CD4-positive, alpha-beta T cell (primary cell): ENCODE measurements at regions not wholly inside any gene's neighbourhood (a gene's known extent, or its start where the extent isn't known, plus 50 kb on each side); places are given as distances from the start of the nearest gene placed in this dataset.

ENCODE experiments used
- ATAC-seq: fragments of 200-7000 bp; cut with Tn5 transposase; one replicate; pipeline ENCODE4 v1.10.0; 2022; ENCODE audit warnings: mild to moderate bottlenecking; ENCODE audit not compliant: poor library complexity
- CTCF ChIA-PET: fragments of 350-600 bp; sonication (Branson Sonifier 250); formaldehyde crosslinking; loops from one replicate; lab custom pipeline; 2021; ENCODE audit warnings: antibody characterized with exemption, inconsistent platforms; lab: Charles Lee
- POLR2A ChIA-PET: fragments of 350-600 bp; sonication (Branson Sonifier 250); formaldehyde crosslinking; loops from one replicate; lab custom pipeline; 2021; ENCODE audit warnings: antibody characterized with exemption, inconsistent platforms; lab: Charles Lee
- DNase-seq, 14 experiments: peaks; one replicate each; pipeline ENCODE4 v3.0.0-alpha.2; 2013 to 2020; ENCODE audit warnings: mixed read lengths in 2 of 14
- H3K27ac ChIP-seq, 2 donors: one replicate each; pipeline versions ENCODE4 v1.5.1 to v1.7.0; 2013; ENCODE audit warnings: low read length in 2 of 2, low read depth in 1 of 2, mild to moderate bottlenecking in 1 of 2
- H3K27me3 ChIP-seq, 2 experiments: 1 replicate in 1 of 2; 2 replicates in 1 of 2; pipeline versions ENCODE4 v1.6.1 to v1.7.0; 2013; ENCODE audit warnings: low read length in 2 of 2, control low read depth in 1 of 2, mild to moderate bottlenecking in 1 of 2, moderate library complexity in 1 of 2; ENCODE audit not compliant: insufficient read depth in 2 of 2, control insufficient read depth in 1 of 2
- H3K36me3 ChIP-seq: one replicate; pipeline ENCODE4 v1.6.1; 2013; ENCODE audit warnings: low read length, control low read depth; ENCODE audit not compliant: insufficient read depth
- H3K4me1 ChIP-seq: one replicate; pipeline ENCODE4 v1.6.1; 2013; ENCODE audit warnings: low read length, control low read depth; ENCODE audit not compliant: insufficient read depth
- H3K4me3 ChIP-seq: one replicate; pipeline ENCODE4 v1.5.1; 2013; ENCODE audit warnings: mild to moderate bottlenecking, low read length, moderate library complexity
- H3K9me3 ChIP-seq, 2 experiments: 1 replicate in 1 of 2; 2 replicates in 1 of 2; pipeline versions ENCODE4 v1.6.1 to v1.7.0; 2013; ENCODE audit warnings: low read length in 2 of 2, mild to moderate bottlenecking in 2 of 2, control low read depth in 1 of 2, moderate library complexity in 1 of 2; ENCODE audit not compliant: control insufficient read depth in 1 of 2, insufficient read depth in 1 of 2
- H3K27ac Mint-ChIP-seq: one replicate; pipeline ENCODE4 v1.8.0; 2020; ENCODE audit warnings: mixed read lengths
- H3K27me3 Mint-ChIP-seq: one replicate; pipeline ENCODE4 v1.8.0; 2021; ENCODE audit warnings: mixed read lengths
- H3K36me3 Mint-ChIP-seq: one replicate; pipeline ENCODE4 v1.8.0; 2021; ENCODE audit warnings: low read depth, mixed read lengths
- H3K4me1 Mint-ChIP-seq: one replicate; pipeline ENCODE4 v1.8.0; 2021; ENCODE audit warnings: low read depth, mixed read lengths
- H3K4me3 Mint-ChIP-seq: one replicate; pipeline ENCODE4 v1.8.0; 2020; ENCODE audit warnings: mild to moderate bottlenecking, mixed read lengths
- H3K9me3 Mint-ChIP-seq: one replicate; pipeline ENCODE4 v1.8.0; 2020; ENCODE audit warnings: mixed read lengths
- intact Hi-C, 2 experiments: fragments of 100-400 bp; cut with DNase I in 1 of 2; cut with micrococcal nuclease in 1 of 2; formaldehyde crosslinking; loops; one replicate each; pipeline versions ENCODE4 v1.15.1 to v1.9.0; 2023 to 2025; cut with DNase I, micrococcal nuclease
- TF ChIP-seq, protein P1 (sequence below): fragments of 200-600 bp; IDR thresholded peaks from one replicate; pipeline ENCODE4 v1.8.0; 2022; ENCODE audit warnings: antibody characterized with exemption, mild to moderate bottlenecking

DNA sequence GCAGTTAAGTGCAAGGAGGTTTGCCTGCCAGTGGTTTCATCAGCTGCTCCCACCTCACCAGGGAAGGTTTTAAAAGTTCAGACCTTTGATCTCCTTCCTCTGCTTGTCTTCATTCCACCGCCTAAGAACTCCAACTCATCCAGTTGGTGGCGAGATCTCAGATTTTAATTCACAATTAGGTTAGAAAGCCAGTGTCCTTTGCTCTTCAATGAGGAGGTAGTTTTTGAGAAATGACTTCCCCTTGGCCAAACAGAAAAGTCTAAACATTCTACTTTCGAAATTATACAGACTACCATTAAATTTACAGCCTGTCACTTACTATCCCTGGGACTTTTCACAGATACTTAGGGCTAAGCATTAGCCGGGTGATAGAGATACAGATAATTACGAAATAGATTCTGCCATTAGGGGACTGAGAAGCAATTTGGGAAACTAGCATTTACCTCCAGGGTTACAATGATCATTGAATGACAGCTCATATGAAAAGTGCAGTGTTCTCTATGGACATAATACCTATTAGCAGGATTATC is 513.4 kb upstream of the GHITM start:
- H3K27me3 ChIP-seq: no peaks in the 10 kb centered on the region
- no peaks in the 10 kb centered on the region for H3K36me3 Mint-ChIP-seq
- H3K4me1 ChIP-seq: no peaks in the 10 kb centered on the region
- H3K4me3 Mint-ChIP-seq: no peak overlapping the region
- intact Hi-C loops: no loop called here
- no peak overlapping the region for H3K27ac ChIP-seq
- CTCF ChIA-PET: no interaction called here
- no peaks in the 10 kb centered on the region for H3K27me3 Mint-ChIP-seq
- no peaks in the 10 kb centered on the region for H3K9me3 Mint-ChIP-seq
- TF ChIP-seq, protein P1, sequence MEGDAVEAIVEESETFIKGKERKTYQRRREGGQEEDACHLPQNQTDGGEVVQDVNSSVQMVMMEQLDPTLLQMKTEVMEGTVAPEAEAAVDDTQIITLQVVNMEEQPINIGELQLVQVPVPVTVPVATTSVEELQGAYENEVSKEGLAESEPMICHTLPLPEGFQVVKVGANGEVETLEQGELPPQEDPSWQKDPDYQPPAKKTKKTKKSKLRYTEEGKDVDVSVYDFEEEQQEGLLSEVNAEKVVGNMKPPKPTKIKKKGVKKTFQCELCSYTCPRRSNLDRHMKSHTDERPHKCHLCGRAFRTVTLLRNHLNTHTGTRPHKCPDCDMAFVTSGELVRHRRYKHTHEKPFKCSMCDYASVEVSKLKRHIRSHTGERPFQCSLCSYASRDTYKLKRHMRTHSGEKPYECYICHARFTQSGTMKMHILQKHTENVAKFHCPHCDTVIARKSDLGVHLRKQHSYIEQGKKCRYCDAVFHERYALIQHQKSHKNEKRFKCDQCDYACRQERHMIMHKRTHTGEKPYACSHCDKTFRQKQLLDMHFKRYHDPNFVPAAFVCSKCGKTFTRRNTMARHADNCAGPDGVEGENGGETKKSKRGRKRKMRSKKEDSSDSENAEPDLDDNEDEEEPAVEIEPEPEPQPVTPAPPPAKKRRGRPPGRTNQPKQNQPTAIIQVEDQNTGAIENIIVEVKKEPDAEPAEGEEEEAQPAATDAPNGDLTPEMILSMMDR: no peak
- H3K9me3 ChIP-seq: no peaks in the 10 kb centered on the region
- ATAC-seq (no peak), DNase-seq (no peak)
- no peak overlapping the region for H3K4me3 ChIP-seq
- no peaks in the 10 kb centered on the region for H3K4me1 Mint-ChIP-seq
- H3K36me3 ChIP-seq: no peaks in the 10 kb centered on the region
- H3K27ac Mint-ChIP-seq: no peak overlapping the region
- POLR2A ChIA-PET: no interaction called here

DNA sequence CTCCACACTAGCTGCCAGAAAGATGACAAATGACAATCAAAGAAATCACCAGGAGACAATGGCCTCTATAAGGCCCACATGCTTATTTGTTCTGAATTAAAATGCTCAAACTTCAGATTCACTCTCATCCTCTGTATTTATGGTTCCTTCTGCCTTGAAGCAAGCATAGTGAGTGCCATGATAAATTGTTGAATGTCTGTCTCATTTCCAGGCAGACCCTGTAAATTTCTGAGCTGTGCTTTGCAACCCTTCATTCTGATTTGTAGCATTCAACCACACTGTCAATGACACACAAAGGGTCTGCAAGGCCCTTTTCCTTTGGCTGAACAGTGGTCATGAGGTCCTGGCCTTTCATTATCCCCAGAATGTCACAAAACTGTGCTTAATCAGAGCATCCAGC is 506.6 kb upstream of the GHITM start:
- Histone ChIP-seq H3K4me3 (no peak overlapping the region), H3K27ac (no peak overlapping the region), H3K4me1 (no peaks in the 10 kb centered on the region), H3K36me3 (no peaks in the 10 kb centered on the region), H3K27me3 (no peaks in the 10 kb centered on the region), H3K9me3 (no peaks in the 10 kb centered on the region)
- no peak overlapping the region for H3K27ac Mint-ChIP-seq
- POLR2A ChIA-PET: no interaction called here
- DNase-seq (no peak), ATAC-seq (no peak)
- H3K36me3 Mint-ChIP-seq: no peaks in the 10 kb centered on the region
- intact Hi-C loops: no loop called here
- CTCF ChIA-PET: no interaction called here
- no peaks in the 10 kb centered on the region for H3K4me1 Mint-ChIP-seq
- H3K4me3 Mint-ChIP-seq: no peak overlapping the region
- no peaks in the 10 kb centered on the region for H3K27me3 Mint-ChIP-seq
- H3K9me3 Mint-ChIP-seq: no peaks in the 10 kb centered on the region
- TF ChIP-seq, protein P1: no peak

DNA sequence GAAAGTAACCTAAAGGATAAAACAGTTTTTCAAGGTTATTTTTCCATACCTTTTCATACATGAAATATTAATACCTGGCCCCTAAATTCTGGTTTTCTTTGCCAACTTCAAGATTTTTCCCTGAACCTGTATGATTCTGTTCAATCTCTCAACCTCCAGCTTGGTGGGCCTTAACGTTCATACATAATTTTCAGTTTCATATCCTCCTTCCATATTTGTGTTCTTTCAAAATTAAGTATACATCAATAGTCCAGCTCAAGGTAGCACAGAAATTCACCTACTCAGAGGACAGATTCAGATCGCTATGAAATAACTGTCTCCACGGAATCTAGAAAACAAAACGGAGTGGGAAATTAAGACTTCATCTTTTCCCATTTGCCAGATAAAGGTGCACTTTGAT is 505.8 kb upstream of the GHITM start:
- H3K27me3 Mint-ChIP-seq: no peaks in the 10 kb centered on the region
- CTCF ChIA-PET: no interaction called here
- no peaks in the 10 kb centered on the region for H3K36me3 Mint-ChIP-seq
- Histone ChIP-seq H3K27me3 (no peaks in the 10 kb centered on the region), H3K27ac (no peak overlapping the region), H3K36me3 (no peaks in the 10 kb centered on the region), H3K4me3 (no peak overlapping the region), H3K9me3 (no peaks in the 10 kb centered on the region), H3K4me1 (no peaks in the 10 kb centered on the region)
- no peak overlapping the region for H3K4me3 Mint-ChIP-seq
- DNase-seq (no peak), ATAC-seq (no peak)
- no peak overlapping the region for H3K27ac Mint-ChIP-seq
- POLR2A ChIA-PET: no interaction called here
- no peaks in the 10 kb centered on the region for H3K4me1 Mint-ChIP-seq
- TF ChIP-seq, protein P1: no peak
- intact Hi-C loops: no loop called here
- no peaks in the 10 kb centered on the region for H3K9me3 Mint-ChIP-seq
